ENCODE measurements at regions not wholly inside any gene's neighbourhood (a gene's known extent, or its start where the extent isn't known, plus 50 kb on each side); places are given as distances from the start of the nearest gene placed in this dataset.
"Not testable (repeated sequence)": the region's sequence is repeated elsewhere in the genome, so short reads cannot be mapped to it uniquely, and the experiment has no call there.

- Histone ChIP-seq H3K9me3 (no peaks in the 10 kb centered on the region), H3K36me3 (ENCODE audit: insufficient read depth in 1 of 2, low read depth in 1 of 2) (no peaks in the 10 kb centered on the region), H3K4me3 (no peak overlapping the region), H3K4me1 (no peaks in the 10 kb centered on the region), H3K27me3 (ENCODE audit: insufficient read depth in 3 of 3, low read length in 2 of 3) (no peaks in the 10 kb centered on the region), H3K27ac (no peak overlapping the region)
- no peak for TF ChIP-seq CTCF (IDR thresholded peaks at IDR 0.05)
- ATAC-seq (no peak), DNase-seq (no peak)
- intact Hi-C loops (cut with DNase I) = no loop called here
- WGBS, 3 donors = 75 to 82% (median 78%) methylated on average over 2 of the region's 2 CpGs
Observed at GRCh38 chr4:125198916-125199315, 115.8 kb upstream of the FAT4 start.

GRCh38 chr4:125191874-125192459, 122.8 kb upstream of the FAT4 start:
- intact Hi-C loops (cut with DNase I); H3K9me3 ChIP-seq; H3K27me3 ChIP-seq (ENCODE audit: insufficient read depth in 3 of 3, low read length in 2 of 3); DNase-seq; H3K4me1 ChIP-seq; H3K27ac ChIP-seq; H3K4me3 ChIP-seq; ATAC-seq; H3K36me3 ChIP-seq (ENCODE audit: insufficient read depth in 1 of 2, low read depth in 1 of 2): not testable (repeated sequence)
- WGBS, 3 donors = 97 to 99% (median 97%) methylated on average over 28 to 30 of the region's 30 CpGs

- Histone ChIP-seq H3K36me3 (ENCODE audit: insufficient read depth in 1 of 2, low read depth in 1 of 2) (no peaks in the 10 kb centered on the region), H3K9me3 (no peaks in the 10 kb centered on the region), H3K4me3 (no peak overlapping the region), H3K27ac (no peak overlapping the region), H3K4me1 (no peaks in the 10 kb centered on the region), H3K27me3 (ENCODE audit: insufficient read depth in 3 of 3, low read length in 2 of 3) (no peaks in the 10 kb centered on the region)
- intact Hi-C loops (cut with DNase I) = no loop called here
- ATAC-seq (no peak), DNase-seq (no peak)
- 99% methylated on average over 3 of the region's 3 CpGs for WGBS, 3 donors
- no peak for TF ChIP-seq CTCF (IDR thresholded peaks at IDR 0.05)
Observed at GRCh38 chr4:125191232-125191631, 123.5 kb upstream of the FAT4 start.

DNA sequence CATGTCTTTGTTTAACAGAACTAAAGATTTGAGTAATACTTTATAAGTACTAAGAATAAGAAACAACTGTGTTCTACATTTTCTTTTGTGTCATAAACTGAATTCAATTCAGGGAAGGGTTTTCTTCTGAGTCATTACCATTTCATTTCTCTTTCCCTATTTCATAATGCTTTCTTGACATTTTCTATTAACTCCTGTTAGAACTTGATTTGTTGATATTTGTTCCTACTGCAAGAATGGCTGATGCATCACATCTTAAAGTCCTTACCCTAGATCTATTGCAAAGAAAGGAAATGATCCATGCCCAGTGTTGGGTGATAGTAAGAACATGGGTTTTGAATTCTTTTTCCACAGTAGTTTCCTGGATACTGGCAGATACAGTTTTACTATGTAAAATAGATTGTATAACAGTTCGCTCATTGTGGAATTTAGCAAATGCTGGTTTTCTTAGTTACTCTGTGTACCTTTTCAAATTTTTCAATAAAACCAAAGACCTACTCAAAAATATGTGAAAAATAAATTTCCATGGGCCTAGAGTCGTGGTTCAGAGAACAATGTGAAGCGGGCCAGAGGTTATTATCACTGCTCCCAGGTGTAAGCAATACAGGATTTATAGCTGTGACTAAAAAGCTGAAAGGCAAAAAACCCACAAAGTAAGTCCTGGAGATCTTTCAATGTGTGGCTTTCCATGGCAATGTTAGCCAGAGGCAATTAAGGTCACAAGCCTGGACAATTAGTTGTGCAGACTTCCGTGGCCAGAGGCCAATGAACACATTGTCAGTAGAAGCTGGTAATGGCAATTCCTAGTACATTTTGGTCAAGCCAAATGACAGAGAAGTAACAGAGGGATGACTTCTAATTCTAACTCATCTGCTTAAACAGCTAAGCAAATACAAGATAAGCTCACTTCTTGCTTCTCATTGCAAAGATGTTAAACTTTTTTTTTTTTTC, 127.3 kb upstream of the FAT4 start:
- intact Hi-C loops (cut with DNase I) = no loop called here
- no peaks in the 10 kb centered on the region for H3K4me1 ChIP-seq
- no peaks in the 10 kb centered on the region for H3K27me3 ChIP-seq (ENCODE audit: insufficient read depth in 3 of 3, low read length in 2 of 3)
- H3K36me3 ChIP-seq (ENCODE audit: insufficient read depth in 1 of 2, low read depth in 1 of 2) = no peaks in the 10 kb centered on the region
- TF ChIP-seq CTCF (IDR thresholded peaks at IDR 0.05) = no peak
- H3K27ac ChIP-seq = no peak overlapping the region
- no peak for ATAC-seq
- H3K9me3 ChIP-seq = no peaks in the 10 kb centered on the region
- no peak for DNase-seq
- 32 to 49% (median 40%) methylated on average over 4 of the region's 4 CpGs for WGBS, 3 donors
- no peak overlapping the region for H3K4me3 ChIP-seq

GRCh38 chr4:125184116-125184515, 130.6 kb upstream of the FAT4 start:
- H3K36me3 ChIP-seq (ENCODE audit: insufficient read depth in 1 of 2, low read depth in 1 of 2) = no peaks in the 10 kb centered on the region
- no peak overlapping the region for H3K4me3 ChIP-seq
- intact Hi-C loops (cut with DNase I) = no loop called here
- TF ChIP-seq CTCF (IDR thresholded peaks at IDR 0.05) = no peak
- H3K4me1 ChIP-seq = no peaks in the 10 kb centered on the region
- no peak overlapping the region for H3K27ac ChIP-seq
- ATAC-seq = no peak
- no peaks in the 10 kb centered on the region for H3K9me3 ChIP-seq
- no peaks in the 10 kb centered on the region for H3K27me3 ChIP-seq (ENCODE audit: insufficient read depth in 3 of 3, low read length in 2 of 3)
- DNase-seq = no peak
- WGBS, 3 donors = 70 to 77% (median 72%) methylated on average over 3 of the region's 3 CpGs

Data from psoas muscle (tissue), 7 donors.